ENCODE measurements at regions not wholly inside any gene's neighbourhood (a gene's known extent, or its start where the extent isn't known, plus 50 kb on each side); places are given as distances from the start of the nearest gene placed in this dataset.
A peak's percentile ranks its signal among the peaks of the same experiment; 100 is the strongest.

DNA sequence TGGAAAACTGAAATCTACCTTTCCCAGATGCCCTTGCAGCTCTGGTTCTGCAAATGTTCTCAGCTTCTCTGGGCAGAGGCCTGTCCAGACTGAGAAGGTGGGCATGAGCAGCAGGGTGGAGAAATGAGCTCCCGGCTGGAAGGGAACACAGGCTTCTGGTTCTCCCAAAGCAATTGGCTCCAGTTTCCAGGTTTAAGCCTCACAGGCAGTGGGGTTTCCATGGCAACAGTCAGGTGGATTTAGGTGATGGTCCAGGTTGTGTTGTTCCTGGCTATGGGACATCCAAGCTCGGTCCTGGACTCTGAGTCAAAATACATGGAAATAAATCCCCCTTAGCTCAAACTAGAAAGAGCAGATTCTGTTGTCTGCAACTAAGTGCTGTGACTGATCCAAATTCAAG is 94.6 kb upstream of the IQSEC1 start:
- H4K20me1 ChIP-seq (replicated peaks; ENCODE audit: control insufficient read depth, insufficient read depth, low read length): peaks cover 9% of the 10 kb centered on the region; the same call in 1 of the 2 replicates
- no peaks in the 10 kb centered on the region for H3K79me2 ChIP-seq (ENCODE audit: control insufficient read depth, insufficient read depth, low read length)
- ChIA-PET CTCF (ENCODE audit: low intra/inter-chr PET ratio) (no interaction called here), POLR2A (interaction anchor here (0.6 to 1.5 kb wide), 4 partner anchors 12 to 35 kb away, joined by 3 to 4 read pairs (median 4); no protein-coding TSS in a partner anchor)
- H3K4me1 ChIP-seq (replicated peaks in 1 of 2; ENCODE audit: control insufficient read depth in 2 of 2, insufficient read depth in 2 of 2, low read length in 2 of 2): no peaks in the 10 kb centered on the region
- H3K4me2 ChIP-seq (ENCODE audit: insufficient read depth, low read length): no peak overlapping the region
- H2AFZ ChIP-seq (ENCODE audit: low read depth, low read length): no peak overlapping the region
- peak; percentile 70 for TF ChIP-seq RFX1 (IDR thresholded peaks at IDR 0.05)
- TF ChIP-seq, protein P1, sequence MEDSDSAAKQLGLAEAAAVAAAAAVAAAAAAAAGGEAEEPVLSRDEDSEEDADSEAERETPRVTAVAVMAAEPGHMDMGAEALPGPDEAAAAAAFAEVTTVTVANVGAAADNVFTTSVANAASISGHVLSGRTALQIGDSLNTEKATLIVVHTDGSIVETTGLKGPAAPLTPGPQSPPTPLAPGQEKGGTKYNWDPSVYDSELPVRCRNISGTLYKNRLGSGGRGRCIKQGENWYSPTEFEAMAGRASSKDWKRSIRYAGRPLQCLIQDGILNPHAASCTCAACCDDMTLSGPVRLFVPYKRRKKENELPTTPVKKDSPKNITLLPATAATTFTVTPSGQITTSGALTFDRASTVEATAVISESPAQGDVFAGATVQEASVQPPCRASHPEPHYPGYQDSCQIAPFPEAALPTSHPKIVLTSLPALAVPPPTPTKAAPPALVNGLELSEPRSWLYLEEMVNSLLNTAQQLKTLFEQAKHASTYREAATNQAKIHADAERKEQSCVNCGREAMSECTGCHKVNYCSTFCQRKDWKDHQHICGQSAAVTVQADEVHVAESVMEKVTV (CRISPR knock-in tag; IDR thresholded peaks at IDR 0.05): no peak
- in situ Hi-C loops (cut with MboI): no loop called here
- H3K9me3 ChIP-seq (replicated peaks; ENCODE audit: control insufficient read depth, insufficient read depth, low read depth, low read length): no peaks in the 10 kb centered on the region
- no peak for DNase-seq (ENCODE audit: extremely low read depth in 1 of 4, low spot score in 3 of 4)
- H3K27ac ChIP-seq (ENCODE audit: extremely low read depth, low read depth, low read length): no peak overlapping the region
- ATAC-seq: no peak
- H3K9me1 ChIP-seq (ENCODE audit: control insufficient read depth, insufficient read depth, low read length): no peaks in the 10 kb centered on the region
- BruUV-seq (replicated peaks): no TSS peak
- no peak overlapping the region for H3K9ac ChIP-seq (ENCODE audit: insufficient read depth in 1 of 2, low read depth in 2 of 2, low read length in 2 of 2)
- H3K27me3 ChIP-seq (ENCODE audit: control insufficient read depth in 2 of 2, insufficient read depth in 2 of 2, low read length in 2 of 2): peaks cover 39 to 66% of the 10 kb centered on the region in 2 experiments
- FAIRE-seq: no peak
- no peaks in the 10 kb centered on the region for H3K36me3 ChIP-seq (ENCODE audit: control insufficient read depth, insufficient read depth, low read length)
- no peak overlapping the region for H3K4me3 ChIP-seq
- intact Hi-C loops (cut with micrococcal nuclease): no loop called here
- 4% methylated on average over 2 of the region's 2 CpGs for WGBS (ENCODE audit: insufficient coverage, low coverage, missing lambda C conversion rate)

DNA sequence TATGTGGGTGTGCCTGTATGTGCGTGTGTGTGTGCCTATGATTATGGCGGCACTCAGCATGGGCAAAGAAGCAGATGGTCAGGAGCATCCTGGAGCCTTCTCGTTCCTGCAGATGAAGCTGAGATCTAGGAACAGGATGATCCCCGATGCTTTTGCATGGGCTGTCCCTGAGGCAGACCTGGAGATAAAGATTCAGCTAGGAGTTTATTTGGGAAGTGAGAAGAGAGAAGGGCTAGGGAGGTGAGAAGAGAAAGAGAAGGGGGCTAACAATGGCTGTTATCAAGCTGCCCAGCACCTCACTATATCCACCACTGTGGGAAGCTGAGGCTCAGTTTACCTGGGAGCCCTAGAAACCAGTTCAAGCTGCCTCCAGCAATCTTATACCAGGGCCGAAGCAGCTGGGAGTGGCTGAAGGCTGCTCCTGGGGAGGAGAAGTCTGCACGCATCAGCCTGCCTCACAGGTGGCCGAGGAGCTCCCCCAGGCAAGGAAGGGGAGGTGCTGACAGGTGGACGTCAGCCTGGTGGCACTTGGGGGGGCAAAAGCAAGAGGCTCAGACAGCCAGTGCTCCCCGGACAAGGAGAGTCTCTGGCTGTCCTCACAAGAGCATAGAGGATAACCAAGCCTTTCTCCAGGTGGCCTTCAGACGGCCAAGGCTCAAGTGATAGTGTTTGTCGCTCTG is 94.0 kb upstream of the IQSEC1 start:
- ATAC-seq: no peak
- no peaks in the 10 kb centered on the region for H3K79me2 ChIP-seq (ENCODE audit: control insufficient read depth, insufficient read depth, low read length)
- H3K4me2 ChIP-seq (ENCODE audit: insufficient read depth, low read length): no peak overlapping the region
- H3K9me1 ChIP-seq (ENCODE audit: control insufficient read depth, insufficient read depth, low read length): no peaks in the 10 kb centered on the region
- H3K27me3 ChIP-seq (ENCODE audit: control insufficient read depth in 2 of 2, insufficient read depth in 2 of 2, low read length in 2 of 2): peaks cover 33 to 65% of the 10 kb centered on the region in 2 experiments
- WGBS (ENCODE audit: insufficient coverage, low coverage, missing lambda C conversion rate): 0% methylated on average over 11 of the region's 11 CpGs
- no peak for FAIRE-seq
- peaks cover 9% of the 10 kb centered on the region; the same call in 1 of the 2 replicates for H4K20me1 ChIP-seq (replicated peaks; ENCODE audit: control insufficient read depth, insufficient read depth, low read length)
- no peak overlapping the region; a peak in 1 of 4 replicates for H3K9ac ChIP-seq (ENCODE audit: insufficient read depth in 1 of 2, low read depth in 2 of 2, low read length in 2 of 2)
- CTCF ChIA-PET (ENCODE audit: low intra/inter-chr PET ratio): no interaction called here
- POLR2A ChIA-PET: interaction anchor here (0.6 to 1.5 kb wide), 5 partner anchors 11 to 156 kb away, joined by 3 to 4 read pairs (median 4); no protein-coding TSS in a partner anchor
- H3K4me1 ChIP-seq (replicated peaks in 1 of 2; ENCODE audit: control insufficient read depth in 2 of 2, insufficient read depth in 2 of 2, low read length in 2 of 2): no peaks in the 10 kb centered on the region
- no peak overlapping the region for H2AFZ ChIP-seq (ENCODE audit: low read depth, low read length)
- no peak overlapping the region for H3K27ac ChIP-seq (ENCODE audit: extremely low read depth, low read depth, low read length)
- in situ Hi-C loops (cut with MboI) (no loop called here), intact Hi-C loops (cut with micrococcal nuclease) (no loop called here)
- BruUV-seq (replicated peaks): no TSS peak
- no peak for DNase-seq (ENCODE audit: extremely low read depth in 1 of 4, low spot score in 3 of 4)
- no peaks in the 10 kb centered on the region for H3K36me3 ChIP-seq (ENCODE audit: control insufficient read depth, insufficient read depth, low read length)
- TF ChIP-seq ZNF274 (IDR thresholded peaks at IDR 0.05; ENCODE audit: borderline replicate concordance, low read depth, low read length) (no peak), MYNN (IDR thresholded peaks at IDR 0.05) (no peak), MYNN (CRISPR knock-in tag; IDR thresholded peaks at IDR 0.05) (no peak), NRF1 (conservative IDR thresholded peaks at IDR 0.05 in 1 of 2, IDR thresholded peaks at IDR 0.05 in 1 of 2) (no peak), ZNF24 (IDR thresholded peaks at IDR 0.05) (no peak)
- no peaks in the 10 kb centered on the region for H3K9me3 ChIP-seq (replicated peaks; ENCODE audit: control insufficient read depth, insufficient read depth, low read depth, low read length)
- H3K4me3 ChIP-seq: no peak overlapping the region

Data from K562 (cell line).